ENCODE measurements at regions not wholly inside any gene's neighbourhood (a gene's known extent, or its start where the extent isn't known, plus 50 kb on each side); places are given as distances from the start of the nearest gene placed in this dataset.

- Mint-ChIP-seq H3K36me3 (no peaks in the 10 kb centered on the region), H3K4me1 (ENCODE audit: unreplicated experiment) (no peaks in the 10 kb centered on the region), H3K27me3 (no peaks in the 10 kb centered on the region), H3K27ac (no peak overlapping the region), H3K9me3 (peaks cover 4% of the 10 kb centered on the region), H3K4me3 (no peak overlapping the region)
- TF ChIP-seq CTCF (conservative IDR thresholded peaks at IDR 0.05), result no peak
- no peak for DNase-seq (ENCODE audit: extremely low spot score, unreplicated experiment)
Measured at GRCh38 chr6:4698901-4699659, 77.1 kb upstream of the CDYL start.

- Mint-ChIP-seq H3K4me3 (no peak overlapping the region), H3K27me3 (no peaks in the 10 kb centered on the region), H3K9me3 (no peaks in the 10 kb centered on the region), H3K27ac (no peak overlapping the region), H3K4me1 (ENCODE audit: unreplicated experiment) (no peaks in the 10 kb centered on the region), H3K36me3 (no peaks in the 10 kb centered on the region)
- no peak for TF ChIP-seq CTCF (conservative IDR thresholded peaks at IDR 0.05)
- DNase-seq (ENCODE audit: extremely low spot score, unreplicated experiment), result no peak
Measured at GRCh38 chr6:4693173-4693970, 82.8 kb upstream of the CDYL start.

GRCh38 chr6:4692664-4693063 lies 83.5 kb upstream of the CDYL start:
- Mint-ChIP-seq H3K4me3 (no peak overlapping the region), H3K27me3 (no peaks in the 10 kb centered on the region), H3K27ac (no peak overlapping the region), H3K4me1 (ENCODE audit: unreplicated experiment) (no peaks in the 10 kb centered on the region), H3K36me3 (no peaks in the 10 kb centered on the region), H3K9me3 (no peaks in the 10 kb centered on the region)
- TF ChIP-seq CTCF (conservative IDR thresholded peaks at IDR 0.05), result no peak
- DNase-seq (ENCODE audit: extremely low spot score, unreplicated experiment), result no peak

- no peaks in the 10 kb centered on the region for H3K4me1 Mint-ChIP-seq (ENCODE audit: unreplicated experiment)
- no peak for TF ChIP-seq CTCF (conservative IDR thresholded peaks at IDR 0.05)
- DNase-seq (ENCODE audit: extremely low spot score, unreplicated experiment), result no peak
- peaks cover 3% of the 10 kb centered on the region for H3K27me3 Mint-ChIP-seq
- H3K4me3 Mint-ChIP-seq, result no peak overlapping the region
- H3K9me3 Mint-ChIP-seq, result no peaks in the 10 kb centered on the region
- H3K27ac Mint-ChIP-seq, result no peak overlapping the region
- no peaks in the 10 kb centered on the region for H3K36me3 Mint-ChIP-seq
Measured at GRCh38 chr6:4687989-4688947, 87.9 kb upstream of the CDYL start.

- no peaks in the 10 kb centered on the region for H3K4me1 Mint-ChIP-seq (ENCODE audit: unreplicated experiment)
- no peaks in the 10 kb centered on the region for H3K9me3 Mint-ChIP-seq
- no peaks in the 10 kb centered on the region for H3K36me3 Mint-ChIP-seq
- peaks cover 5% of the 10 kb centered on the region for H3K27me3 Mint-ChIP-seq
- DNase-seq (ENCODE audit: extremely low spot score, unreplicated experiment), result no peak
- no peak for TF ChIP-seq CTCF (conservative IDR thresholded peaks at IDR 0.05)
- H3K4me3 Mint-ChIP-seq, result no peak overlapping the region
- H3K27ac Mint-ChIP-seq, result no peak overlapping the region
Measured at GRCh38 chr6:4687656-4687988, 88.6 kb upstream of the CDYL start.

Data from type B pancreatic cell (in vitro differentiated cells).